ENCODE measurements at regions not wholly inside any gene's neighbourhood (a gene's known extent, or its start where the extent isn't known, plus 50 kb on each side); places are given as distances from the start of the nearest gene placed in this dataset.
"Not testable (repeated sequence)": the region's sequence is repeated elsewhere in the genome, so short reads cannot be mapped to it uniquely, and the experiment has no call there.

DNA sequence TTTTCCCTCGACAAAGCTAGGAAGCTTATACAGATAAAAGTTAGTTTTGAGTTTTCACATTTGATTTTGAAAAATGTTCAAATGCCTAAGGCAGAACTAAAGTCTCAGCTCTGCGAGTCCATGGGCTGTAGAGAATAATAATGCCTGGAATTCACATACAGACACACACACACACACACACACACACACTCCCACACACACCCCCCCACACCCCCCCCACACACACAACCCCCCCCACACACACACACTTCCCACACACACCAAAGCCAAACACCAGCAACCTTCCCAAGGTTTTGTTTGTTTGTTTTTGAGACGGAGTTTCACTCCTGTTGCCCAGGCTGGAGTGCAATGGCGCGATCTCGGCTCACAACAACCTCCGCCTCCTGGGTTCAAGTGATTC, 62.8 kb upstream of the EIF5 start:
- DNase-seq: no peak

GRCh38 chr14:103273145-103273744, 60.8 kb upstream of the EIF5 start:
- no peak for DNase-seq

DNA sequence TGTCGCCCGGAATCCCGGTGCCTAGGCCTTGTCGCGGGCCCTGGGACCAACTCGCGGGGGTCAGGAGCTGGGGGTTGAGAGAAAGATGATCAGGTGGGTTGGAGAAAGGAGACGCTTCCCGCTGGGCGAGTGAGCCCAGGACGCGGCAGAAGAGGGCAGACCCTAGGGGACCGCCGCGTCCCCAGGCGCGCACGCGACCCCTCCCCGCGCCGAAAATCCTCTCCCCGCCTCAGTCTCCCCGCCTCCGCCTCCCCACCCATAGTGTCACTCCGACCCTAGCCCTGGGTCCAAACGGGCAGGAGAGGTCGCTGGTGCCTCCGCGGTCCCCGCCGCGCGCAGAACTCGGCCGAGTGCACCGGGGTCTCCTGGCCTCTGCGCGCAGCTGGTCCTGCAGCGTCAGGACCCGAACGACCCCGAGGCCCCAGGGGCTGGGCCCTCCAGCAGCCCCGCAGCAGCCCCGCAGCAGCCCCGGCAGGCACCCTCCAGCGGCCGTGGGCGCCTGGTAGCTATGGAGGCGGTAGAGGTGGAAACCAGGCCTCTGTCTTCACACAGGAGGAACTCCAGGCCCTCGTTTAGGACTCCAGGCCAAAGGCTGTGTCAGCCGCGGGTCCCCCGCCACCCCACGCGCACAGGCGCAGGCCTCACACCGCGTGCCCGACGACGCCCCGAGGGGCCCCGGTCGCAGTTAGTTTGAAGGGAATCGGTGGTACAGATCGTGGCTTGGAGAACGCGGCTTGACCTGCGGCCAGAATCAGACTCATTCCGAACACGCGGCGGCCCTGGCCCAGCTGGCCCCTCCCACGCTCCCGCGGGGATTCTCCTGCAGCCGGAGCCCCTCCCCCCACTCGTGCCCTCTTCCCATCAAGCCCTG, 60.1 kb upstream of the EIF5 start:
- no peak for DNase-seq

DNA sequence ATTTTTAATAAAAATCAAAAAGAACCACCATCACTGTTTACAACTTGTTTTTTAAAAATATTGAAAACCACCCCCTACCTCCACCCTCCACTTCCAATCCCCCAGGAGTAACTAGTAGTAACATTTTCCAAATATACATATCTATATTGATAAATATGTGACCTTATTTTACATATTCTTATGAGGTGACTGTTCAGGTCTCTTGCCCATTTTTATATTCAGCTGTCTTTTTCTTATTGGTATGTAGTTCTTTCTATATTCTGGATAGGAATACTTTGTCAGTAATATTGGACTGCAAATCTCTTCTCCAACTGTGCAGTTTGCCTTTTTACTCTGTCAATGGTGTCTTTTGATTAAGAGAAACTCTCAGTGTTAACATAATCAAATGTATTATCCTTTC, 59.0 kb upstream of the EIF5 start:
- DNase-seq: no peak

DNA sequence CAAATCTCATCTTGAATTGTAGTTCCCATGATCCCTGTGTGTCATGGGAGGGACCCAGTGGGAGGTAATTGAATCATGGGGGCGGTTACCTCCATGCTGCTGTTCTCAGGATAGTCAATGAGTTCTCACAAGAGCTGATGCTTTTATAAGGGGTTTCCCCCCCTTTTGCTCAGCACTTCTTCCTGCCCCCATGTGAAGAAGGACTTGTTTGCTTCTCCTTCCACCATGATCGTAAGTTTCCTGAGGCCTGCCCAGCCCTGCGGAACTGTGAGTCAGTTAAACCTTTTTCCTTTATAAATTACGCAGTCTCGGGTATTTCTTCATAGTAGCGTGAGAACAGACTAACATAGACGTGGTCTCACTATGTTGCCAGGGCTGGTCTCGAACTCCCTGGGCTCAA, 56.1 kb upstream of the EIF5 start:
- DNase-seq: no peak

DNA sequence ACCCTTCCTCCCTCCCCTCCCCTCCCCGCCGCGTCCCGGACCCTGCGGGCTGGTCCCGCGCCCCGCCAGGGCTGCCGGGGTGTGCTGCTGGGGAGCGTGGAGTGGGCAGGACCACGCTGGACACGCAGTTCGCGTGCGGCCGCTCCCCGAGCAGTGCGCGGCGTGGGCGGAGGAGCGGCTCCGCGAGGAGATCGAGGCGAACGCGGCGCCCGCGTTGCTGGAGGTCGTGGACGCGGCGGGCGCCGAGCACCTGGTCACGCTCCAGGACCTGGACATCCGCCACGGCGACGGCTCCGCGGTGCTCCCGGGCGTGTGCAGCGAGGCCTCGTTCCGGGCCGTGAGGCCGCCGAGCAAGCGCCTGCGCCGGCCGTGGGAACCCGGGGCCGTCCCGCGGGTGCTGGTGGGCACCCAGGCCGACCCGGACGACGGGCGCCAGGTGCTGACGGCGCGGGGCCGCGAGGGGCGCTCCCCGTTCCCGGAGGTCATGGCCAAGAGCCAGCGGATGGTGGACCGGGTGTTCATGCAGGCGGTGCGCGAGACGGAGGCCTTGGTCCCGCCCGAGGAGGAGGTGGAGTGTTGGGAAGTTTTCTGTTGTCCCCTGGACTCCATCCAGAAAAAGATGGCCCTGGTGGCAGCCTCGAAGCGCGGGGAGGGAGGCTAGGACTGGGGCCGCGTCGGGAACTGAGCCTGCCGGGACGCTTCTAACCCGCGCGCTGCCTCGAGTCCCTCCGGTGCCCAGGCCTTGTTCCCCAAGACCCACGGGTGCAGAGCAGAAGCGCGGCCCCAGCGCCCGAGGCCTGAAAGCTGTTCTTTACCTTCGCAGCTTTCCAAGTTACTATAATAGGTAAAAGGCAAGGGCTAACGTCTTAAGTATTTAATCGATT, 54.7 kb upstream of the EIF5 start:
- DNase-seq: no peak

GRCh38 chr14:103280278-103280928, 53.6 kb upstream of the EIF5 start:
- no peak for DNase-seq

- DNase-seq: no peak
These were observed 52.4 kb upstream of the EIF5 start for GRCh38 chr14:103281496-103282231.

DNA sequence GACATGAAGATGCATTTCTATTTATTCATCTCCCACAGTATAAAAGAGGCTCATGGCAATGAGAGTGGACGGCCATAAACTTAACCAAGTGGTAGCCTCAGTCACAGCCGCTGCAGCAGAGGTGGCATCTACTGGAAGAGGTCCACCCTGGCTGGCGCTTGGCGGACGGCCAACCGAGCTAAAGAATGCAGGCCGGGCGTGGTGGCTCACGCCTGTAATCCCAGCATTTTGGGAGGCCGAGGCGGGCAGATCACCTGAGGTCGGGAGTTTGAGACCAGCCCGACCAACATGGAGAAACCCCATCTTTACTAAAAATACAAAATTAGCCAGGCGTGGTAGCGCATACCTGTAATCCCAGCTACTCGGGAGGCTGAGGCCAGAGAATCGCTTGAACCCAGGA, 51.7 kb upstream of the EIF5 start:
- DNase-seq: not testable (repeated sequence)

DNA sequence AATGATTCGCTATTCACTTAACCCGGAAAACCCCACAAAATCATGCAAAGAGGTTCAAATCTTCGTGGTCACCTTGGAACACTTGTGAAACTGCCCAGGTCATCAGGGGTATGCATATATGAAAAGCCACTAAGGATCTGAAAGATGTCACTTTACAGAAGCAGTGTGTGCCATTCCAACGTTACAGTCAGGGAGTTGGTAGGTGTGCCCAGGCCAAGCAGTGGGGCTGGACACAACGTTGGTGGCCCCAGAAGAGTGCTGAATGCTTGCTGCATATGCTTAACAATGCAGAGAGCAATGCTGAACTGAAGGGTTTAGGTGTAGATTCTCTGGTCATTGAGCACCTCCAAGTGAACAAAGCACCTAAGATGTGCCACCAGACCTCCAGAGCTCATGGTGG, 51.1 kb upstream of the EIF5 start:
- no peak for DNase-seq

GRCh38 chr14:103283916-103284315, 50.1 kb upstream of the EIF5 start:
- no peak for DNase-seq

All from stimulated activated CD4-positive, alpha-beta T cell treated with anti-CD3 and anti-CD28 coated beads, Interleukin-4, amount 100 ng/mL, for 1 hour (primary cell).